ENCODE measurements at regions not wholly inside any gene's neighbourhood (a gene's known extent, or its start where the extent isn't known, plus 50 kb on each side); places are given as distances from the start of the nearest gene placed in this dataset.

- TF ChIP-seq, protein P1, sequence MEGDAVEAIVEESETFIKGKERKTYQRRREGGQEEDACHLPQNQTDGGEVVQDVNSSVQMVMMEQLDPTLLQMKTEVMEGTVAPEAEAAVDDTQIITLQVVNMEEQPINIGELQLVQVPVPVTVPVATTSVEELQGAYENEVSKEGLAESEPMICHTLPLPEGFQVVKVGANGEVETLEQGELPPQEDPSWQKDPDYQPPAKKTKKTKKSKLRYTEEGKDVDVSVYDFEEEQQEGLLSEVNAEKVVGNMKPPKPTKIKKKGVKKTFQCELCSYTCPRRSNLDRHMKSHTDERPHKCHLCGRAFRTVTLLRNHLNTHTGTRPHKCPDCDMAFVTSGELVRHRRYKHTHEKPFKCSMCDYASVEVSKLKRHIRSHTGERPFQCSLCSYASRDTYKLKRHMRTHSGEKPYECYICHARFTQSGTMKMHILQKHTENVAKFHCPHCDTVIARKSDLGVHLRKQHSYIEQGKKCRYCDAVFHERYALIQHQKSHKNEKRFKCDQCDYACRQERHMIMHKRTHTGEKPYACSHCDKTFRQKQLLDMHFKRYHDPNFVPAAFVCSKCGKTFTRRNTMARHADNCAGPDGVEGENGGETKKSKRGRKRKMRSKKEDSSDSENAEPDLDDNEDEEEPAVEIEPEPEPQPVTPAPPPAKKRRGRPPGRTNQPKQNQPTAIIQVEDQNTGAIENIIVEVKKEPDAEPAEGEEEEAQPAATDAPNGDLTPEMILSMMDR (IDR thresholded peaks at IDR 0.05; ENCODE audit: low read length), result no peak
- no peak for TF ChIP-seq EZH2phosphoT487 (IDR thresholded peaks at IDR 0.05; ENCODE audit: low read length)
These were observed 66.0 kb upstream of the CLMN start for GRCh38 chr14:95385701-95386100.

Data from MM.1S (cell line).